ENCODE measurements at regions not wholly inside any gene's neighbourhood (a gene's known extent, or its start where the extent isn't known, plus 50 kb on each side); places are given as distances from the start of the nearest gene placed in this dataset.

- no peak overlapping the region for H3K4me3 ChIP-seq
- in situ Hi-C loops (cut with MboI; ENCODE audit: low sequenced_read_pairs in 4 of 4) (no loop called here), intact Hi-C loops (cut with DNase I; ENCODE audit: low total_unique reads) (no loop called here)
- H3K9me3 ChIP-seq = no peaks in the 10 kb centered on the region
- H3K36me3 ChIP-seq = no peaks in the 10 kb centered on the region
- H3K27ac ChIP-seq = no peak overlapping the region
- DNase-seq = no peak
- H3K4me1 ChIP-seq = no peaks in the 10 kb centered on the region
- ATAC-seq = no peak
- H3K27me3 ChIP-seq = no peaks in the 10 kb centered on the region
- no peak for TF ChIP-seq CTCF (IDR thresholded peaks at IDR 0.05 in 4 of 5, conservative IDR thresholded peaks at IDR 0.05 in 1 of 5)
- no peak for TF ChIP-seq POLR2A (IDR thresholded peaks at IDR 0.05)
Measured at GRCh38 chr5:56328753-56329560, 95.8 kb upstream of the ANKRD55 start.

- Histone ChIP-seq H3K4me3 (no peak overlapping the region), H3K9me3 (no peaks in the 10 kb centered on the region), H3K27ac (no peak overlapping the region), H3K36me3 (no peaks in the 10 kb centered on the region), H3K4me1 (no peaks in the 10 kb centered on the region), H3K27me3 (no peaks in the 10 kb centered on the region)
- TF ChIP-seq POLR2A (IDR thresholded peaks at IDR 0.05) = no peak
- no peak for TF ChIP-seq CTCF (IDR thresholded peaks at IDR 0.05 in 4 of 5, conservative IDR thresholded peaks at IDR 0.05 in 1 of 5)
- no peak for DNase-seq
- intact Hi-C loops (cut with DNase I; ENCODE audit: low total_unique reads) (no loop called here), in situ Hi-C loops (cut with MboI; ENCODE audit: low sequenced_read_pairs in 4 of 4) (no loop called here)
- ATAC-seq = no peak
Measured at GRCh38 chr5:56327809-56328208, 94.7 kb upstream of the ANKRD55 start.

- Histone ChIP-seq H3K36me3 (no peaks in the 10 kb centered on the region), H3K4me3 (no peak overlapping the region), H3K4me1 (no peaks in the 10 kb centered on the region), H3K27me3 (no peaks in the 10 kb centered on the region), H3K9me3 (no peaks in the 10 kb centered on the region), H3K27ac (no peak overlapping the region)
- DNase-seq (no peak), ATAC-seq (no peak)
- TF ChIP-seq POLR2A (IDR thresholded peaks at IDR 0.05) (no peak), CTCF (IDR thresholded peaks at IDR 0.05 in 4 of 5, conservative IDR thresholded peaks at IDR 0.05 in 1 of 5) (no peak)
- intact Hi-C loops (cut with DNase I; ENCODE audit: low total_unique reads) (no loop called here), in situ Hi-C loops (cut with MboI; ENCODE audit: low sequenced_read_pairs in 4 of 4) (no loop called here)
Measured at GRCh38 chr5:56326770-56327169, 93.6 kb upstream of the ANKRD55 start.

- Histone ChIP-seq H3K36me3 (no peaks in the 10 kb centered on the region), H3K9me3 (no peaks in the 10 kb centered on the region), H3K4me1 (no peaks in the 10 kb centered on the region), H3K27ac (no peak overlapping the region), H3K4me3 (no peak overlapping the region), H3K27me3 (no peaks in the 10 kb centered on the region)
- intact Hi-C loops (cut with DNase I; ENCODE audit: low total_unique reads) (no loop called here), in situ Hi-C loops (cut with MboI; ENCODE audit: low sequenced_read_pairs in 4 of 4) (no loop called here)
- DNase-seq (no peak), ATAC-seq (no peak)
- TF ChIP-seq POLR2A (IDR thresholded peaks at IDR 0.05) = no peak
- no peak for TF ChIP-seq CTCF (IDR thresholded peaks at IDR 0.05 in 4 of 5, conservative IDR thresholded peaks at IDR 0.05 in 1 of 5)
Measured at GRCh38 chr5:56326116-56326515, 93.0 kb upstream of the ANKRD55 start.

GRCh38 chr5:56325039-56325438 lies 91.9 kb upstream of the ANKRD55 start:
- intact Hi-C loops (cut with DNase I; ENCODE audit: low total_unique reads) = no loop called here
- no peaks in the 10 kb centered on the region for H3K4me1 ChIP-seq
- ATAC-seq (no peak), DNase-seq (no peak)
- H3K4me3 ChIP-seq = no peak overlapping the region
- H3K27ac ChIP-seq = no peak overlapping the region
- in situ Hi-C loops (cut with MboI; ENCODE audit: low sequenced_read_pairs in 4 of 4) = no loop called here
- no peaks in the 10 kb centered on the region for H3K27me3 ChIP-seq
- no peaks in the 10 kb centered on the region for H3K9me3 ChIP-seq
- no peaks in the 10 kb centered on the region for H3K36me3 ChIP-seq
- TF ChIP-seq CTCF (IDR thresholded peaks at IDR 0.05 in 4 of 5, conservative IDR thresholded peaks at IDR 0.05 in 1 of 5) (no peak), POLR2A (IDR thresholded peaks at IDR 0.05) (no peak)

All from gastrocnemius medialis (tissue), 4 donors.